HG03045 (cell line): ENCODE measurements at regions not wholly inside any gene's neighbourhood (a gene's known extent, or its start where the extent isn't known, plus 50 kb on each side); places are given as distances from the start of the nearest gene placed in this dataset.
A peak's percentile ranks its signal among the peaks of the same experiment; 100 is the strongest.
"Not testable (repeated sequence)": the region's sequence is repeated elsewhere in the genome, so short reads cannot be mapped to it uniquely, and the experiment has no call there.

Source experiments
- ATAC-seq: cut with Tn5 transposase; IDR thresholded peaks from one replicate; pipeline ENCODE4 v1.9.1; 2021; ENCODE audit warnings: mild to moderate bottlenecking, moderate library complexity; ENCODE audit not compliant: unreplicated experiment

DNA sequence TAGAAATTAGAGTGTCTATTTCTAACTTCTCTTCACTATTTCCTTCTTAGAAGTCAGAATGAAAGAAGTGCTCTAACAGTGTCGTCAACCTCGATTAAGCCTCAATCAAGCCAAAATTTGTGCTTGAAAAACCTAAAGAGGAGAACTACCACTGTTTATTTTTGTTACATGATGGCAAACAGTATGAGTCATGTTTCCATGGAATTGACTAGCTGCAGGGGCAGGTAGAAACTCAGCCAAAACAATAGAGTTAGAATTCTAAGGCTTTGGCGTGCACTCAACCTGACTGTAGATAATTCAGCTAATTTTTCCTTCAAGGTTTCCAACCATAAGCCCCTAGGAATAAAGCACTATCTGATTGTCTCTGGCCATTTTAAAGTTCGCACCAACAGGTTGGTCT is 415.9 kb downstream of the ETS1 start:
- ATAC-seq, result no peak

GRCh38 chr11:128165572-128165971 is 421.8 kb downstream of the ETS1 start:
- ATAC-seq, result no peak

GRCh38 chr11:128164080-128164741 is 423.1 kb downstream of the ETS1 start:
- ATAC-seq, result no peak

DNA sequence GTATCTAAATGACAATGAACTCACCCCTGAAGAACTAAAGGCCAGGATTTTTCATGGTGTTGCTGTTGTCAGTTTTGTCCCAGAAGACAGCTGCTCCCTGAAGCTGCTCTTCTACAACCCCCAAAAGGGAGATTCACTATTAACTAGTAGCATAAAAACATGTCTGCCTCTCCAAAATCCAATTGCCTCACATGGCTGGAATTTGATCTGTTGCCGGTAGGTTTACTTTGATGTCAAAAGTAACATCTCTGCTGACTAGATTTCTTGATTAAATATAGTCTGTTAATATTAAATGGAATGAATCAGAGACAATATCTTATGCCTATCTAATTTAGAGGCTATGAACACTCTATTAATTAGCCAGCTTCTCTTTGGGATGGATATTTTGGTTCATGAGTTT is 425.4 kb downstream of the ETS1 start:
- ATAC-seq, result no peak

DNA sequence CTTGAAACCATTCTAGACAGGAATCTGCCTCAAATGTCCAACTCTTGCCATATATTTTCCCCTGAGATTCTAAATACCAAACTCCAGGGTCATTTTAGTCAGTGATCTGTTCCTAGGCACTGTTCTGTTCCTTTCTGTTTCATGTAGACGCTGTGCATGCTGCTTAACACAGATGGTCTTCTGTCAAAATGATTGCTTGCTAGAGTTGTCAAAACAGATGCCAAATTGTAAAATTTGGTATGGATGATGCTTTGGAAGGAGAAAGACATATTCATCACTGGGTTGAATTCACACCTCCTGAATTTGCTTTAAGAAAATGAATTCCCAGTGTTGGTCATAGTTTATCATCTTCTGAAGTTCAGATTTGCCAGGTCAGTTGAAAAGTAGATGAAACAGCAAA is 425.9 kb downstream of the ETS1 start:
- no peak for ATAC-seq

GRCh38 chr11:128158860-128159259 is 428.5 kb downstream of the ETS1 start:
- ATAC-seq, result no peak

DNA sequence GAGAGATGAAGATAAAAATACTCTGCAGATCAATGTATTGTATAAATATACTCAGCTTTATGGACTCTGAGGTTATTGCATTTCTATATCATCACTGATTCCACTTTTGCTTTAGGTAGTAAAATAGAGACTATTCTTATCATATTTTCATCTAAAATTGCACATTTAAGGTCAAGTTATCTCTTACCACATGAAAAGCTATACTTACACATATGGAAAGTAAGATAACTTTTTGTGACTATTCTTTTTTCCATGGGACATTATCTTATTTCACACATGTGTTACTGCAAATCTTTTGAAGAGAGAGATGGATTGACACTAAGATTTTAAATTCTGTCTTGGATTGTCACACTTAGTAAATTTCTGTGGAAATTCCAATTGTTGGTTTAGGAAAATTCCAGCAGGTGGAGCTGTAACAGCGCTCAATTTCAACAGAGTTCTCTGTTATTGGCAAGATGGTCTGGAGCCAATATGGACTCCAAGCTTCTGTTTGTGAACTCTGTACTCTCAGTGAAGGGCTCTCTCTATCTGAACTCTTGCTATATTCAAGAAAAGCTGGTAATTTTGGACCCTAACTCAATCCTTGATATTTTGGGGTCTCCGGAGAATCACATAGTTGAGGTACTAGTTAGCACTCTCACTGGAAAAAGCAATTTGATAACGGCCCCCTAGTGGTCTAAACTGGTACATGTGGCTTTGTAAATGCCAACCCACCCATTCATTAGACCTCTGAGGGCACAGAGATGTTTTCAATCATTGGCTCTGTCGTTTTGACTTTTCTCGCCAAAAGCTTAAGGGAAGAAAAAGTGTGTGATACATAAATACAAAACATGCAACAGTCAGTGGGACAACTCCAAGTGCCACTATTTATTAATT is 429.7 kb downstream of the ETS1 start:
- ATAC-seq, result peak; percentile 82

DNA sequence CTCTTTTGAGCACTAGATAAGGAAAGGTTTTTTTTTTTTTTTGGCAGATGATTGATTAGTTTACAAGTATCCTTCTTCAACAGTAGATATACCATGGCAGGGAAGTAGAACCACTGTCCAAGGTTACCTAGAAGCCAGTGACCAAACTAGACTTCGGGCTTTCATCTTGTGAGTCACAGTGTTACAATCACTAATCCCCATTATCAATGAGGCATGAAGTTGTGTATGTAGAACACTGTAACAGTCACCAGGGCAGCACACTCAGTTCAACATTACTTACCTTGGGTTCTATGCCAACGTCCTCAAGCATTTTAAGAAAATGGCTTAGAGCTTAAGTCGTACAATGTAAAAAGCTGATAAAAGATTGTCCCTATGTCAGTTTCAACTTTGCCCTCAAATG is 430.9 kb downstream of the ETS1 start:
- no peak for ATAC-seq

- ATAC-seq, result no peak
These were observed 431.8 kb downstream of the ETS1 start for GRCh38 chr11:128155590-128155989.

DNA sequence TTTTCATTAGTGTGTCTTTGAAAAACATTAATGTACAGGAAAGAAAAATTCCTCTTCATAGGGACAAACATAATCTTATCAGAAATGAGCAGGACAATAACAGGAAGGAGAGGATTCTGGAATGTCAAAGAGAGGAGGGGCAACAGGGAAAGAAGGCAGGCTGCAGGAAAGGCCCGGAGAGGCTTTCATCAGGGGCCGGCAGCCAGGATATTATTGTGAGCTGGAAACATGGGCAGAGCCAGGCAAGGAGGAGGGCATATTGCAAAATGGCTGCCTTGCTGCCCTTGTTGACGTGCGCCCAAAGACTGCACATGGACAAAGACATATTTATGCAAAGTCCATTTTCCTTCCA is 433.7 kb downstream of the ETS1 start:
- ATAC-seq, result no peak

DNA sequence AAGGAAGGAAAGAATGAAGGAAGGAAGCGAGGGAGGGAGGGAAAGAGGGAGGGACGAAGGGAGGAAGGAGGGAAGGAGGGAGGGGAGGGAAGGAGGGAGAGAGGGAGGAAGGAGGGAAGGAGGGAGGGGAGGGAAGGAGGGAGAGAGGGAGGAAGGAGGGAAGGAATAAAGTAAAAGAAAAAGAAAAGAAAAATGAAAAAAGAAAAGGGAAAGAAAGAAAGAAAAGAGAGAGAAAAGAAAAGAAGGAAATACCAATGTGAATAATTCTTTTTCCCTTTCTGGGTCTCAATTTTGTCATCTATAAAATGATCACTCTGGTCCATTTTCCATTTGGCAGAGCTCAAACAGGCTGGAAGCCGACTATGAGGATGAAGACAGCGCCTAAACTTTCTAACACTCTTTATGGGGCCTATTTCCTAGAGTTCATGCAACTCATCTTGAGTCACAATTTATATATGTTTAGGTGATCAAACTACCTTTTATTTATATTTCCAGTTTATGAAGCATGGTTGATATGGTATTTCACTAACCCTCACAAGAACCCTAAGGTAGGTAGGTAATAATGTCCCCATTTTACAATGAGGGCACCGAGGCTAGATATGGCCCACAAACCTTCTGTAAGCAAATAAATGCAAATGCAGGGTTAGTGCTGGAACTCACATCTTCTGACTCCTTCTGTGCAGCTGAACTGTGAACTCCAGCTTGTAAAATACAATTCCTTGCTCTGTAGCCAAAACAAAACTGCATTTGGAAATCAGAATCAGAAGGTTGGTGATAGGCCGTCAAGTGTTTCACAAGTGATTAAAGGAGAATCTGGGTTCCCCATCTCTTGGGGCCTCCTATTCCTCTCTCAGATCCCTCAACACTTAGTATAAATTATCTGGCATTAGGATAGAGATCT is 434.3 kb downstream of the ETS1 start:
- ATAC-seq, result no peak

- no peak for ATAC-seq
These were observed 435.6 kb downstream of the ETS1 start for GRCh38 chr11:128151780-128152179.

DNA sequence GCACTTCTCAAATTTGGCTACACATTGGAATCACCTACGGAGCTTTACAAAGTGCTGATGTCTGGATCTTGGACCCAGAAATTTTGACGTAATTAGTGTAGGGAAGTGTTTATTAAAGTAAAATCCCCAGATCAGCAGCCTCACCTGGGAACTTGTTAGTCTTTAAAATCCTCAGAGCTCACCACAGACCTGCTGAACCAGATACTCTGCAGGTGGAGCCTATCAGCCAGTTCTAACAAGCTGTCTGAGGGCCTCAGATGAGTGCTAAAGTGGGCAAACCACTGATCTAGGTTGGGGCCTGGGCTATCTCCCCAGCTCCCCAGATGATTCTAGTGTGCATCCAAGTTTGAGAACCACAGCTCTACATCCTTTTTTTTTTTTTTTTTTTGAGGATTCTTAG is 436.0 kb downstream of the ETS1 start:
- ATAC-seq, result no peak

GRCh38 chr11:128148208-128148607 is 439.1 kb downstream of the ETS1 start:
- no peak for ATAC-seq

GRCh38 chr11:128146926-128147605 is 440.3 kb downstream of the ETS1 start:
- no peak for ATAC-seq

DNA sequence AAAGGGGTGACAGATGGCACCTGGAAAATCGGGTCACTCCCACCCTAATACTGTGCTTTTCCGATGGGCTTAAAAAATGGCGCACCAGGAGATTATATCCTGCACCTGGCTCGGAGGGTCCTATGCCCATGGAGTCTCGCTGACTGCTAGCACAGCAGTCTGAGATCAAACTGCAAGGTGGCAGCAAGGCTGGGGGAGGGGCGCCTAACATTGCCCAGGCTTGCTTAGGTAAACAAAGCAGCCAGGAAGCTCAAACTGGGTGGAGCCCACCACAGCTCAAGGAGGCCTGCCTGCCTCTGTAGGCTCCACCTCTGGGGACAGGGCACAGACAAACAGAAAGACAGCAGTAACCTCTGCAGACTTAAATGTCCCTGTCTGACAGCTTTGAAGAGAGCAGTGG is 447.1 kb downstream of the ETS1 start:
- ATAC-seq, result not testable (repeated sequence)

- ATAC-seq, result no peak
These were observed 451.9 kb downstream of the ETS1 start for GRCh38 chr11:128135451-128135850.

DNA sequence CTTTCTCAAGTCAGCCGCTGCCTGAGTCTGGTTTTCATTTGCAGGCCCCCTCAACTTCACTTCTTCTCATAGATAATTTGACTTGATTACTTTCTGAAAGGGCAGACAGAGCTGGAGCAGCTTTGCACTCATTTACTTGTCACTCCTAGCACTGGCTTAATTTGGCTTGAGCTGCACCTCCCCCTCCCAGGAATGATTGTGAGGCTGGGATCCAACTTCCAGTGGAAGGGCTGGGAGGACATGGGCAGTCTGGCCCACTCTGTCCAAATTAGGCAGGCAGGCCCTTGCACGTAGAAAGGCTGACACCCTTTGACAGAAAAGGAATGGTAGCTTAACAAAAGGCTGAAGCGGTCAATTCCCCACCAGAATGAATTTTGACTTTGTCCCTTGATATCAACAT is 453.9 kb downstream of the ETS1 start:
- ATAC-seq, result no peak

DNA sequence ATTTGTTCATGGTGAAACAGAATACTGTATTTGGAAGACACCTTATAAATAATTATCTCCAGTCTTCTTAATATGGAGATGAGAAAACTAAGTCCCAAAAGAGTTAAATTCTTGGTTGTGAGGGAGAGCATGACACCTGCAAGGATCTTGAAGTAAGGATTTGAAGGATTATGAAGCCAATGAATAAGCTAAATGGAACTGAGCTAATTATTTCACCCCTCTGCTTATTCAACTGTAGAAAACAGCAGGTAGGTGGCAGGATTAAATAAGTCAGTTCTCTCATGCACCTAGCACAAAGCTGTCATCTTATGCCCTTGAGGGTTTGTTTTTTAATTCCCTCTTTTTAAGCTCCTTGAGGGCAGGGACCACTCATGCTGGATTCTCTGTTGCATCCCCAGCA is 457.3 kb downstream of the ETS1 start:
- ATAC-seq, result no peak

DNA sequence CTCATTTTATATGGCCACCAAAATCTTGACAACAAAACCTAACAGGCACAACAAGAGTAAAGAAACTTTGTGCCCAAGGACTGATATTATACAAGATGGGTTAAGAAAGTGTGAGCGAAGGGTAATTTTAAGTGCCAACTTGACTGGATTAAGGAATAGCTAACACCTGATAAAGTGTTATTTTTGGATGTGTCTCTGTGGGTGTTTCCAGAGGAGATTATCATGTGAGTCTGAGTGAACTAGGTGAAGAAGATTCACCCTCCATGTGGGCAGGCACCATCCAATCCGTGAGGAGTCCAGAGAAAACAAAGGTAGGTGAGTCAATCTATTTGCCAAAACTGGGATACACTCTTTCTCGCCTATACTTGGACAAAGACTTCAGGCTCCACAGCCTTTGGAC is 461.6 kb downstream of the ETS1 start:
- no peak for ATAC-seq

DNA sequence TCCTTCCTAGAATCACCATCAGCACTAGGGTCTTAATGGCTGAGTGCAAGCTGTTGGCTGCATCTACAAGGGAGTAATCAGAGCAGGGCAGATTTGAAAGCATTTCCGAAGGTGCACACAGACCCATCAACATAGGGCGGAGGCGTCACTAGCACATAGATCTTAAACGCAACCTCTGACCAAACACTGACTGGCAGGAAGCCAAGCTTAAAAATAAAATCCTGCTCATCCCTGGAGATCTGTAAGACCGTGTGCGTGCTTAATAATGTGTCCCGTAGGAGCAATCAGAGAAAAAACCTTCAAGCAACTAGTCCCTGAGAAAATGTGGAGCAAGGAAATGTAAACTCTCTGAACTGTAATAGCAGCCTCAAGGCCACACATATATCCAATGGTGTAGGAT is 470.5 kb downstream of the ETS1 start:
- no peak for ATAC-seq
